Keratinocyte (primary cell): ENCODE measurements at regions not wholly inside any gene's neighbourhood (a gene's known extent, or its start where the extent isn't known, plus 50 kb on each side); places are given as distances from the start of the nearest gene placed in this dataset.

Experiments used
- DNase-seq: peaks from one replicate; pipeline ENCODE4 v3.0.0-alpha.2; 2011; ENCODE audit warnings: low read depth, missing footprints, low spot score
- FAIRE-seq: peaks from 2 replicates; lab custom pipeline; 2011; peaks lifted over from hg19 to GRCh38; lab: Jason Lieb, UNC
- H2AFZ ChIP-seq: 2 replicates; pipeline ENCODE4 v1.6.0; 2012; ENCODE audit warnings: low read length, control low read depth, inconsistent platforms; ENCODE audit not compliant: control insufficient read depth
- H3K27ac ChIP-seq: 2 replicates; pipeline ENCODE4 v1.5.1; 2011; ENCODE audit warnings: low read length; ENCODE audit not compliant: control insufficient read depth, insufficient read depth
- H3K27me3 ChIP-seq: 3 replicates; pipeline ENCODE4 v1.6.0; 2011; ENCODE audit warnings: low read length; ENCODE audit not compliant: control insufficient read depth, insufficient read depth; ENCODE audit errors: extremely low read depth
- H3K36me3 ChIP-seq, 2 experiments: 2 replicates in 1 of 2; 3 replicates in 1 of 2; pipeline ENCODE4 v1.5.1; 2011; ENCODE audit warnings: low read length in 2 of 2, mild to moderate bottlenecking in 1 of 2; ENCODE audit not compliant: control insufficient read depth in 2 of 2, insufficient read depth in 2 of 2; ENCODE audit errors: extremely low read depth in 1 of 2
- H3K4me1 ChIP-seq: 3 replicates; pipeline ENCODE4 v1.5.1; 2011; ENCODE audit warnings: low read length; ENCODE audit not compliant: control insufficient read depth, insufficient read depth; ENCODE audit errors: extremely low read depth
- H3K4me2 ChIP-seq: 3 replicates; pipeline ENCODE4 v1.6.0; 2011; ENCODE audit warnings: low read depth, low read length; ENCODE audit not compliant: control insufficient read depth, insufficient read depth; ENCODE audit errors: extremely low read depth
- H3K4me3 ChIP-seq, 3 experiments: fragments of 200-600 bp in 1 of 3; sonication (generic) in 1 of 3; 2 replicates in 2 of 3; 3 replicates in 1 of 3; pipeline ENCODE4 v1.5.1; 2011 to 2016; ENCODE audit warnings: low read length in 3 of 3, mild to moderate bottlenecking in 3 of 3, control low read depth in 2 of 3, inconsistent platforms in 1 of 3, low read depth in 1 of 3, mixed read lengths in 1 of 3, mixed run types in 1 of 3, moderate library complexity in 1 of 3; ENCODE audit not compliant: control insufficient read depth in 2 of 3, insufficient read depth in 2 of 3; ENCODE audit errors: extremely low read depth in 1 of 3
- H3K79me2 ChIP-seq: 2 replicates; pipeline ENCODE4 v1.6.0; 2012; ENCODE audit warnings: low read length; ENCODE audit not compliant: control insufficient read depth, insufficient read depth
- H3K9ac ChIP-seq: 3 replicates; pipeline ENCODE4 v1.6.0; 2011; ENCODE audit warnings: low read length; ENCODE audit not compliant: control insufficient read depth, insufficient read depth; ENCODE audit errors: extremely low read depth
- H3K9me1 ChIP-seq: 3 replicates; pipeline ENCODE4 v1.6.0; 2011; ENCODE audit warnings: low read length; ENCODE audit not compliant: control insufficient read depth, insufficient read depth; ENCODE audit errors: extremely low read depth
- H3K9me3 ChIP-seq: 2 replicates; pipeline ENCODE4 v1.5.1; 2012; ENCODE audit warnings: low read depth, low read length; ENCODE audit not compliant: control insufficient read depth
- H4K20me1 ChIP-seq: 3 replicates; pipeline ENCODE4 v1.6.0; 2011; ENCODE audit warnings: low read length; ENCODE audit not compliant: control insufficient read depth, insufficient read depth; ENCODE audit errors: extremely low read depth
- CTCF ChIP-seq, 3 experiments: IDR thresholded peaks in 1 of 3; conservative IDR thresholded peaks in 1 of 3; optimal IDR thresholded peaks in 1 of 3; 2 replicates in 2 of 3; 3 replicates in 1 of 3; pipeline versions ENCODE3 to v1.5.1; 2011; ENCODE audit warnings: low read length in 3 of 3, mild to moderate bottlenecking in 3 of 3, moderate library complexity in 2 of 3, control low read depth in 1 of 3, inconsistent platforms in 1 of 3; ENCODE audit not compliant: insufficient read depth in 2 of 3; ENCODE audit errors: extremely low read depth in 1 of 3
- EZH2 ChIP-seq: IDR thresholded peaks from one replicate; pipeline ENCODE4 v1.6.1; 2012; ENCODE audit warnings: inconsistent platforms, mild to moderate bottlenecking, low read length, moderate library complexity
- dilution Hi-C: fragments of 300-500 bp; cut with MboI; formaldehyde crosslinking; loops from one replicate; pipeline ENCODE4 v1.7.0; 2020; ENCODE audit warnings: low sequenced_read_pairs; ENCODE audit not compliant: extremely low pct_ligation_motif_present

GRCh38 chr14:38837343-38838048, 265.5 kb downstream of the SEC23A start:
- Histone ChIP-seq H3K79me2 (no peaks in the 10 kb centered on the region), H4K20me1 (no peaks in the 10 kb centered on the region), H3K9me3 (no peaks in the 10 kb centered on the region), H3K9ac (no peak overlapping the region), H3K4me2 (no peak overlapping the region), H3K36me3 (no peaks in the 10 kb centered on the region), H3K27me3 (no peaks in the 10 kb centered on the region), H3K27ac (no peak overlapping the region), H3K4me3 (no peak overlapping the region), H3K9me1 (no peaks in the 10 kb centered on the region), H3K4me1 (no peaks in the 10 kb centered on the region), H2AFZ (no peak overlapping the region)
- dilution Hi-C loops = no loop called here
- DNase-seq (no peak), FAIRE-seq (no peak)
- TF ChIP-seq CTCF (optimal IDR thresholded peaks at IDR 0.05 in 1 of 3, IDR thresholded peaks at IDR 0.05 in 1 of 3, conservative IDR thresholded peaks at IDR 0.05 in 1 of 3; ENCODE audit: extremely low read depth in 1 of 3, insufficient read depth in 2 of 3, low read length in 3 of 3) (no peak), EZH2 (no peak)

GRCh38 chr14:38836539-38836938, 266.5 kb downstream of the SEC23A start:
- H2AFZ ChIP-seq = no peak overlapping the region
- dilution Hi-C loops = no loop called here
- DNase-seq = no peak

More at GRCh38 chr14:38836539-38836938, 266.5 kb downstream of the SEC23A start:
- no peaks in the 10 kb centered on the region for H3K79me2 ChIP-seq
- no peak for TF ChIP-seq EZH2
- TF ChIP-seq CTCF (optimal IDR thresholded peaks at IDR 0.05 in 1 of 3, IDR thresholded peaks at IDR 0.05 in 1 of 3, conservative IDR thresholded peaks at IDR 0.05 in 1 of 3; ENCODE audit: extremely low read depth in 1 of 3, insufficient read depth in 2 of 3, low read length in 3 of 3) = no peak
- no peaks in the 10 kb centered on the region for H3K9me3 ChIP-seq
- no peak for FAIRE-seq
- H3K27me3 ChIP-seq = no peaks in the 10 kb centered on the region
- H3K9ac ChIP-seq = no peak overlapping the region
- H3K4me2 ChIP-seq = no peak overlapping the region
- H3K4me3 ChIP-seq = no peak overlapping the region
- H3K27ac ChIP-seq = no peak overlapping the region
- H3K9me1 ChIP-seq = no peaks in the 10 kb centered on the region
- H3K36me3 ChIP-seq = no peaks in the 10 kb centered on the region
- H4K20me1 ChIP-seq = no peaks in the 10 kb centered on the region
- no peaks in the 10 kb centered on the region for H3K4me1 ChIP-seq
